Medulla oblongata (tissue), 1 donor: ENCODE measurements at regions not wholly inside any gene's neighbourhood (a gene's known extent, or its start where the extent isn't known, plus 50 kb on each side); places are given as distances from the start of the nearest gene placed in this dataset.
A peak's percentile ranks its signal among the peaks of the same experiment; 100 is the strongest.

Source experiments
- DNase-seq: peaks from one replicate; pipeline ENCODE4 v3.0.0-alpha.2; 2015; ENCODE audit errors: extremely low spot score

- DNase-seq, result no peak
Observed at GRCh38 chr10:44198780-44199097, 186.2 kb downstream of the CXCL12 start.

GRCh38 chr10:44198096-44198779 lies 186.7 kb downstream of the CXCL12 start:
- no peak for DNase-seq

- no peak for DNase-seq
Observed at GRCh38 chr10:44197646-44198045, 187.3 kb downstream of the CXCL12 start.

- no peak for DNase-seq
Observed at GRCh38 chr10:44196336-44196735, 188.6 kb downstream of the CXCL12 start.

GRCh38 chr10:44196008-44196320 lies 188.9 kb downstream of the CXCL12 start:
- no peak for DNase-seq

- DNase-seq, result no peak
Observed at GRCh38 chr10:44195112-44196007, 189.5 kb downstream of the CXCL12 start.

- no peak for DNase-seq
Observed at GRCh38 chr10:44194435-44194834, 190.5 kb downstream of the CXCL12 start.

- no peak for DNase-seq
Observed at GRCh38 chr10:44193567-44194220, 191.2 kb downstream of the CXCL12 start.

- DNase-seq, result no peak
Observed at GRCh38 chr10:44193166-44193565, 191.7 kb downstream of the CXCL12 start.

GRCh38 chr10:44192435-44192834 lies 192.5 kb downstream of the CXCL12 start:
- DNase-seq, result no peak

- DNase-seq, result no peak
Observed at GRCh38 chr10:44190541-44190940, 194.4 kb downstream of the CXCL12 start.

GRCh38 chr10:44186821-44187220 lies 198.1 kb downstream of the CXCL12 start:
- DNase-seq, result no peak

- no peak for DNase-seq
Observed at GRCh38 chr10:44186150-44186549, 198.7 kb downstream of the CXCL12 start.

- DNase-seq, result no peak
Observed at GRCh38 chr10:44185315-44185666, 199.6 kb downstream of the CXCL12 start.

- no peak for DNase-seq
Observed at GRCh38 chr10:44184633-44185314, 200.1 kb downstream of the CXCL12 start.

GRCh38 chr10:44183667-44184632 lies 200.9 kb downstream of the CXCL12 start:
- no peak for DNase-seq

- no peak for DNase-seq
Observed at GRCh38 chr10:44182909-44183308, 202.0 kb downstream of the CXCL12 start.

GRCh38 chr10:44180321-44181168 lies 204.4 kb downstream of the CXCL12 start:
- DNase-seq, result peak; percentile 5

GRCh38 chr10:44178856-44179255 lies 206.0 kb downstream of the CXCL12 start:
- DNase-seq, result no peak

GRCh38 chr10:44178281-44178680 lies 206.6 kb downstream of the CXCL12 start:
- no peak for DNase-seq
